Stimulated activated CD8-positive, alpha-beta memory T cell treated with anti-CD3 and anti-CD28 coated beads, Interleukin-15, amount 100 ng/mL, for 1 hour (primary cell): ENCODE measurements at regions not wholly inside any gene's neighbourhood (a gene's known extent, or its start where the extent isn't known, plus 50 kb on each side); places are given as distances from the start of the nearest gene placed in this dataset.

Experiments
- DNase-seq: peaks from one replicate; pipeline ENCODE4 v3.0.0-alpha.2; 2020; ENCODE audit warnings: low read depth

DNA sequence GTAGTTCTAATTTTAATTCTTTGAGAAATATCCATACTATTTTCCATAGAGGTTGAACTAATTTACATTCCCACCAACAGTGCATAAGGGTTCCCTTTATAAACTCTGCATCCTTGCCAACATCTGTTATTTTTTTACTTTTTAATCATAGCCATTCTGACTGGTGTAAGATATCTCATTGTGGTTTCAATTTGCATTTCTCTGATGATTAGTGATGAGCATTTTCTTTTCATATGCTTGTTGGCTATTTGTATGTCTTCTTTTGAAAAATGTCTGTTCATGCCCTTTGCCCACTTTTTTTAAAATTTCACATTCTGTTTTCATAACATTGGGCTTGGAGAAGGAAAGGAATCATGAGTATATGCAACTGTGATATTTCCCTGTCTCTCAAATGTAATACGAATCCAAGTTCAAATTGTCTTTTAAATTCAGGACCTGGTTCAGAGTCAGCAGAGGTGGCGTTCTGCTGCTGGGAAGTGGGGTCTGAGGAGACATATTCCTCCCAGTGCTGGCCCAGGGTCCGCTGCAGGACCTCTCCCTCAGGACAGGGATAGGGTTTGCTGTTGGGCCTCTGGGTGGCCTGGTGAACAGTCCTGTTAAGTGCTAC, 81.2 kb upstream of the ETV6 start:
- no peak for DNase-seq

DNA sequence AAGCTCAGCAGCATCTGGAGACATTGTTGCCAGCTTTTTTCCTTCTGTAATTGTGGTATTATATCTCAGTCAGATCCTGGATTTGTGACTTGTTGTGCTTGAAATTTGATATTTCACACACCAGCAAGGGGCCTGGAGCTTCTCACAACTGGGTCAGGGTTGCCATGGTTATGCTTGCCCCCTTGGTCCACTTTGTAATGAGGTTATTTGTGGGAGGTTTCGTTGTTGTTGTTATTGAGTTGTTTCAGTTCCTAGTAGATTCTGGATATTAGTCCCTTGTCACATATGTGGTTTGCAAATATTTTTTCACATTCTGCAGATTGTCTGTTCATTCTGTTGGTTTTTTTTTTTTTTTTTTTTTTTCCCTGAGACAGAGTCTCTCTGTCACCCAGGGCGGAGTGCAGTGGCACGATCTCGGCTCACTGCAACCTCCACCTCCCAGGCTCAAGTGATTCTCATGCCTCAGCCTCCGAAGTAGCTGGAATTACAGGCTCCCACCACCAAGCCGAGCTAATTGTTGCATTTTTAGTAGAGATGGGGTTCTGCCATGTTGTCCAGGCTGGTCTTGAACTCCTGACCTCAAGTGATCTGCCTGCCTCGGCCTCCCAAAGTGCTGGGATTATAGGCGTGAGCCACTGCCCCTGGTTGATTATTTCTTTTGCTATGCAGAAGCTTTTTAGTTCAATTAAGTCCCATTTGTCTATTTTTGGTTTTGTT, 80.6 kb upstream of the ETV6 start:
- no peak for DNase-seq

DNA sequence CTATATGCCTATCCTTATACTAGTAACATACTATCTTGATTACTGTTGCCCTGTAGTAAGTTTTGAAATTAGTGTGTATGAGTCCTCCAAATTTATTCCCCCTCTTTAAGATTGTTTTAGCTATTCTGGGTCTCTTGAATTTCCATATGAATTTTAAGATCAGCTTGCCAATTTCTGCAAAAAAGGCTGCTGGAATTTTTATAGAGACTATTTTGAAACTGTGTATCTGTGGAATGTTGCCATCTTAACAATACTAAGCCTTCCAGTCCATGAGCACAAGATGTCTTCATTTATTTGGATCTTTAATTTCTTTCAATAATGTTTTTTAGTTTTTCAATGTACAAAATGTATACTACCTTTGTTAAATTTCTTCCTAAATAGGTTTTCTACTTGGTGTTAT, 79.8 kb upstream of the ETV6 start:
- DNase-seq: no peak

DNA sequence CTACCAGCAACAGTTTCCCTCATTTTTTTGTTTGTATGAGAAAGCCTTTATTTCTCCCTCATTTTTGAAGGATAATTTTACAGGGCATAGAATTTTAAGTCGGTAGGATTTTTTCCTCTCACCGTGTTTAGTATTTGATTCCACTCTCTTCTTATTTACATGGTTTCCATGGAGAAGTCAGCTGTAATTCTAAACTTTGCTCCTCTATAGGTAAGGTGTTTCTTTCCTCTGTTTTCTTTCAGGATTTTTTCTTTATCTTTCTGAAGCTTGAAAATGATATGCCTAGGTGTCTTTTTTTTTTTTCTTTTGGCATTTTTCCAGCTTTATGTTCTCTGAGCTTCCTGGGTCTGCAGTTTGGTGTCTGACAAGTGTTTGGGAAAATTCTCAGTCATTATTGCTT, 75.6 kb upstream of the ETV6 start:
- DNase-seq: no peak

DNA sequence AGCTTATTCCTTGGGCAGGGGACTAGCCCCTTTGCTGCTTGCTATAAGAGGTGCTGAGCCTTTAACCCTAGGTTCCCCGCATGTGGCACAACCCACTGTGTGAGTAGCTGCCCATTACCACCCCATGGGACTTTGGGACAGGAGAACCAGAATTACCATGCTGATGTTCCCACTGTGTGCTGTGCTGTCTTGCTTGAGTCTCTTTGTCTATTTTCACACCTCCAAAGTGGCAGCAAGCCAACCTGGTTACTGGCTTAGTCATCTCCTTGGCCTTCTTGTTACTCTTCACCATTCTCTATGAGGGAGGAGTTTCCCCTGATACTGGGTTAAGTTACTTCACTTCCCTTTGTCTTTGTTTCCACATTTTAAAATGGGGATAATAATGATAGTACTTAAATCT, 73.4 kb upstream of the ETV6 start:
- no peak for DNase-seq

DNA sequence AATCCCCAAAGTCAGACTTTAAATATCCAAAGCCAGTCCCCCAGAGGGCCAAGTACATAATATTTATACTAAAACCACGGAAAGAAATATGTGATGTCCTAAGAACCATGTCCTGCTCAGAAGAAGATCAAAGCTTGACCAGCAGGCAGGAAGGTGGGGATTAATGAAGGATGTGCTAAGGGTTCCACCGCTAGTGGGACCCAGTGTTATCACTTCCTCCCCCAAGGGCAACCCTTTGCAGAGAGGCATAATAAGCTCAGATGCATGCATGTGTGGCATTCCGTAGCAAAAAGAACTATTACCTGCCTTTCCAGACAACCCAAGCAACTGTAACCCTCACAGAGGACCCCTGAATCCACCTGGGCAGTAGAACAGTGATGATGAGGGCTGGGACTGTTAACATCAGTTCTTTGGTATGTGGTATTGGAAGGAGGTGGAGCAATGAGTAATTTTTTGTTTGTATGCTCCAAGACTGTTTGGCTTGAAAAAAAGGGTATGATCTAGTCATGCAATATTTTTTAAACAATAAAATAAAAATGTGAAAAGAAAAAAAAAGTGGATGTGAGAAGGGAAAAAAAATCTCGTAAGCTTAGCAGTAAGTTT, 71.7 kb upstream of the ETV6 start:
- no peak for DNase-seq

DNA sequence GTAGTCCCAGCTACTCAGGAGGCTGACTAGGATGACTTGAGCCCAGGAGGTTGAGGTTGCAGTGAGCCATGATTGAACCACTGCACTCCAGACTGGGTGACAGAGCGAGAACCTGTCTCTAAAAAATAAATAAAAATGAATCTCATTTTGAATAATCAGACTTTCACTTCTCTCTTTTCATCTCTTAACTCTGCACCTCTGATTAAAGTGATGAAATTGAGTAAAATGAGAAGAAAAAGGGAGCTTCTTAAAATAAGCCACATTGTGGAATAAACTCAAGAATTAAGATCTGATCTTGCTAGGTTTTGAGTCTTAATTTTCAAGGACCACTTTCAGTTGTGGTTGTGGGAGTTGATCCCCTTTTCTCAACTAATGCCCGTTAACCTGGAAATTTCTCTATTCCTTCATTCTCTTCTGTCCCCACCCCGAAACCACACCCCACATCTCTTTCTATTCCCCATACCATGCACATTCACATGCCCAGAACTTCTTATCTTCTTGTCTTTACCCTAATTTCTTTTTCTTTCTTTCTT, 70.9 kb upstream of the ETV6 start:
- DNase-seq: no peak

DNA sequence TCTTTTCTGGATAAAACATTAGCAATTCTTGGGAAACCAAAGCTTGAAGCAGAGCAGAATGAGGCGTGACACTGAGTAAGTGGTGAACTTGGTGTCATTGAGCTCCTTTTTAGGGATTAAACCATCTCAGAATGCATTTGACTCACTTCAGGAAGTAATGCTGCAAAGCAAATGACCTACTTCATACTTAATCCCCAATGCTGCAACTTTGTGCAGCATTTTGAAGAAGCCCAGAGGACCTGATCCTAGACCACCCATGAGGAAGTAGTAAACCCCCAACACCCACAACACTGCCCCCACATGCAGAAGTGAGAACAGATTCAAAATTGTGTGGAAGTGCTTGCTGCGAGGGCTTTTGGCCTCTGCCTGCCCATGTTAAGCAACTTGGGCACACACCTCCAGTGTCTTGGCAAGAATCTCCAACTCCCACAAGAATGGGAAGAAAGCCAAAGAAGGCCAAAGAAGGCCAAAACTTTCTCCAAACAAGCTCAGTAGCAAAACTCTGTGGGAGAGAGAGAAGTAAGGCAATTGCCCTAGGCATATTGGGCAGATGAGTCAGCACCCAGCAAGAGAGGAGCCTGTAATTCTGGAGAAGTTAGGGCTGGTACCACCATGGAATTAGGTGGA, 69.2 kb upstream of the ETV6 start:
- no peak for DNase-seq

DNA sequence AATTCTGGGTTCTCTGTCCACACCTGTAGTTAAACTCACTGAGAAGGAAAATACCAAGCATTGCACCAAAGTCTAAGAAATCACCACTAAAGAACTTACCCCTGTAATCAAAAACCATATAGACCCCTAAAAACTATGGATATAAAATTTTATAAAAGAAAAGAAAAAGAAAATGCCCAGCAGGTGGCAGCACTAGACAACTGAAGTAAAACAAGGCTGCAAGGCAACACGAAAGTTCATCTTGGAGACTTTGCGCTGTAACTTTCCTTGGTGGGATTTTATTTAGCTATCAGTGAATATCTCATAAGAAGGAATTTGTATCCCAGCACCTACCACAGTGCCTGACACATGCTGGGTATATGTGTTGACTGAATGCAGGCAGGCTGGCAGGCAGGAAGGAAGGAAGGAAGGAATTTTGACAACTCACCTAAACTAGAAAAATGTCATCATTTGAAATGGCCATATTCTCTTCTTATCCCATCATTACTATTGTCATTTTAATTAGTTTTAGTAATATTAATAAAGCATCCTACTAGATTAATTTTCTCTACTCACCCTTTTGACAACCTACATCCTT, 68.2 kb upstream of the ETV6 start:
- peak; percentile 60 for DNase-seq

DNA sequence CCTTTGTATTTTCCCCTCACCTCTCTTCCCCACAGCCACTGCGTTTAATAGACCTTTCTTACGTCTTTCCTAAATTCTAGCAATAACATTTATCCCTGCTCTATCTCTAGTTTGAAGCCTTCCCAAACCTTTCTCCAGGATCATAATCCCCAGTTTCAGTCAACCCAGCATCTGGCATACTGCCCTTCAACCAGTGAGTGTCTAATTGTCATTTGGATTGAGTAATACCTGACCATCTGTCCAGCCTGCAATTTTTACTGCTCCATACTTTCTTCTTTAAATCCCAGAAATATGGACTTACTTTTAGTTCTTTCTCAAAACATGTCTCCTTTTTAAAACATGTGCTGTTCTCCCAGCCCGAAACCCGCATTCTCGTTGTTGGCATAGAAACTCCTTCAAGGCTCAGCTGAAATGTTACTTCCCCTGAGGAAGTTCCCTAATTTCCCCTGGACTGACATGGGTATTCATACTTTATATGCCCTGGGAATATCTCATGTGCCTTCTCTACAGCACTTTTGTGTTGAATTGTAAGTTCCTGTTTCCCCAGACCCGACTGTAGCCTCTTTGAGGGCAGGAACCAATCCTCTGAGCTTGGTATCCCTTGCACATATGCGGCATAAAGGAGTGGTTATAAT, 65.1 kb upstream of the ETV6 start:
- DNase-seq: no peak

DNA sequence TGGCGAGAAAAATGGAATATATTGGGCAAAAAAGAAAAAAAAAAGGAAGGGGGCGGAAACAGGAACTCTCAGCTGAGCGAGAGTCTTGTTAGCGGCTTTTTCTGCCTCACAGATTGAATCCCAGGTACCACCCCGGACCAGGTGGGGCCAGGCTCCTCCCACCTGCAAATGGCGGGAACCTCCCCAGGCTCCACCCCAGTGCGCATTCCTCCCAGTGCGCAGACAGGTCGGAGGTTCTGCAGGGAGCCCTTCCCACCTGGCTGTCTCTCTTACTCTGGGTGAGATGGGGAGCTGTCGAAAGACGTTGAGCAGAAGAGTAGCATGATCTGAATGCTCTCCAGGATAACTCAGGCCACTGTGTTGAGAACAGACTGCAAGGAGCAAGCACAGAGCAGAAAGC, 57.0 kb upstream of the ETV6 start:
- no peak for DNase-seq

DNA sequence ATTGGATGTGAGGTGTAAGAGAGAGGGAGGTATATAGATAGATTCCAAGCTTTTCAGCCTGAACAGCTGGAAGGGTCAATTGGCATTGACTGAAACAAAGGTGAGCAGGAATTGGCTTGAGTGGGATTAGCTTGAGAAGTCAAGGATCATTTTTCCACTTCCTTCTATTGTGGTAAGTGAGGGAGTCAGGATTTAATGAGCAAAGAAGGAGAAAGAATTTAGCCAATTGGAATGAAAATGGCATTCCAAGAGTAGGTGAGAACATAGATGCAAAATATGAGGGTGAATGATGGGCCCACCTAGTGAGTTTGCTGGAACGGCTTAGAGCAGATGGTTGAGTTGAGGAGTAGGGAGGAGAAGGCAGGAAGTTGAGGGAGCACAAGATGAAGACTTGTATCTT, 56.5 kb upstream of the ETV6 start:
- DNase-seq: no peak

DNA sequence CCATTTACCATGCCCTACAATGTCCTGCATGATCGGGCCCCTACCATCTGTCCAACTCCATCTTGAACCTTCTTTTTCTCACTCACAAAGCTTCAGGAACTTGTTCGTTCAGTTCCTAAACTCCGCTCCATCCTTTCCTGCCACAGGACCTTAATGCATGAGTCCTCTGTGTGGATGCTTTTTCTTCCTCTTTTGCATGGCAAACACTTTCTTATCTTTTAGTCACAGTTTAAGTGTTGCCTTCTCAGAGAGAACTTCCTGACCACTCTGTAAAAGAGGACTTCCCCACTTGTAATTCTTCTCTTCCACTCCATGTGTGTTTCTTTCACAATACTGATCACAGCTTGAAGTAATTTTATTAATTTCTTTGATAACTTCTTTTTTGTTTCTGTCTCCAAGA, 54.4 kb upstream of the ETV6 start:
- DNase-seq: no peak

DNA sequence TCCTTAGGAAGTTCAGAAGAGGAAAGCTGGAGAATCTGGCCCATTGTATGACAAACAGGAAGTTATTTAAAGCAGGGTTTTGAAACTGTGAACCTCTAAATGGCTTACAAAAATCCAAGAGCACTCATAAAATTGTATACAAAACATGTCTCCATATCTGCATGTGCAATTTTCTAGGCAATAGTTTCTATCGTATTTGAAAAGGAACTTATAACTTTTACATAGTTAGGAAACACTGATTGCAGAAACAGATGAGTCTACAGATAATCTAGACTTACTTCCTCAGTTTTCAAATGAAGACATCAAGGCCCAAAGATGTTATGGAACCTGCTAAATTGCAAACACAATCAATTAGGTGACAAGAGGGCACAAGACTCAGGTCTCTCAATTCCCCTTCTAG, 53.3 kb upstream of the ETV6 start:
- DNase-seq: no peak

DNA sequence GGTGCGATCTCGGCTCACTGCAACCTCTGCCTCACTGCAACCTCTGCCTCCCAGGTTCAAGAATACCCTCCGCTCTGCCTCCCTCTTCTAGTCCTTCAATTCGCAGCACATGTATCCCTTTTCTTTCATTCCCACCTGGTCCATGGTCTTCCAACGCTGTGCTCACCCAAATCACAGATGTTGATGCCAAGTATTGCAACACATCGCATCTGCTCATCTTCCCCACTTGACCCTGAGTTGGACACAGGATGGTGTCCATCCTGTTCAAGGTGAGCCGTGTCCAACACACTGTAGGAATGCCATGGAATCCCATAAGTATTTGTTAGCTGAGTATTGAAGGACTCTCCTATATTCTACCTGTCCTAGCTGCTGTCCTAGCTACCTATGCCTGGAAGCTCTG, 50.6 kb upstream of the ETV6 start:
- no peak for DNase-seq
